HG03196 (cell line): ENCODE measurements at regions not wholly inside any gene's neighbourhood (a gene's known extent, or its start where the extent isn't known, plus 50 kb on each side); places are given as distances from the start of the nearest gene placed in this dataset.

Experiments
- ATAC-seq: cut with Tn5 transposase; IDR thresholded peaks from one replicate; pipeline ENCODE4 v1.9.1; 2021; ENCODE audit not compliant: unreplicated experiment

DNA sequence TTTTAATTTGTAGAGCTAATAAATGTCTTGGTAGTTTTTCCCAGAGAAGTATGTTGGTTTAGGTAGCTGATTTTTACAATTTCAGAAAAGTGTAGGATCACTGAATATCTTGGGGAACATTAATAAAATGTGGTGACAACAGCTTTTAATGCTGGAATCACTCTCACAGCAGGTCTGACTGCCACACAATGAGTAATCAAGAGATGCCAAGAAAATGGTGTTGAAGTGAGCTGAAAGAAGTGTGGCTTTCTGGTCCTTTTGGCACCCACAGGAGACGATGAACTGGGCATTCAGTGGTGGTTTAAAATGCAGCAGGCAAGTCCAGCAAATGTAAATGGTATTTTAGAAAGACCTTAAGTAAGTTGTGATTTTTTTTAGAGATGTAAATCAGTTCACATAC, 175.8 kb downstream of the CBLN2 start:
- ATAC-seq, result no peak

DNA sequence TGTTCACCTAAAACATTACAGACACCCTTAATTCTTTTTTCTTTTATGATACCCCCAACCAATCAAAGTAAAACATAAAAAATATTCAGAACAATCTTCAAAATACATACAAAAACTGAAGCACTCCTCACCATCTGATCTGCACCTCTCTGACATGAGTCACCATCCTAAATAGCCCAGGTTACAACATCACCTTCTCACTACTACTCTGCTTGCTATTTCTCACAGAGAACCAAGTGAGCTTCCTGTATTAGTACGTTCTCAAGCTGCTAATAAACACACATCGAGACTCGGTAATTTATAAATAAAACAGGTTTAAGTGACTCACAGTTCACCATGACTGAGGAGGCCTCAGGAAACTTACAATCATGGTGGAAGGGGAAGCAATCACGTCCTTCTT, 183.5 kb downstream of the CBLN2 start:
- ATAC-seq, result no peak

DNA sequence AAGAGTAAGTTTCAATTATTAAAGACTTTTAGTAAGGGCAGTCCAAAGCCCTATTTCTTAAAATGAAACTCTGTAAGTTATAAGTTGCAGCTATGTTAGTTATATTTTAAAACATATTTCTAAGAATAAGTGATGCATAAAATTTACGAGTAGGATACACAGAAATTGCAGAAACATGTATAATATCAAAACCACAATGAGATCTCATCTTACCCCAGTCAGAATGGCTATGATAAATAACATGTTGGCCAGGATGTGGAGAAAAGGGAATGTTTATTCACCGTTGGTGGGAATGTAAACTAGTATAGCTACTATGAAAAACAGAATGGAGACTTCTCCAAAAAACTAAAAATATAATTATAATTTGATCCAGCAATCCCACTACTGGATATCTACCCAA, 201.2 kb downstream of the CBLN2 start:
- ATAC-seq, result no peak

DNA sequence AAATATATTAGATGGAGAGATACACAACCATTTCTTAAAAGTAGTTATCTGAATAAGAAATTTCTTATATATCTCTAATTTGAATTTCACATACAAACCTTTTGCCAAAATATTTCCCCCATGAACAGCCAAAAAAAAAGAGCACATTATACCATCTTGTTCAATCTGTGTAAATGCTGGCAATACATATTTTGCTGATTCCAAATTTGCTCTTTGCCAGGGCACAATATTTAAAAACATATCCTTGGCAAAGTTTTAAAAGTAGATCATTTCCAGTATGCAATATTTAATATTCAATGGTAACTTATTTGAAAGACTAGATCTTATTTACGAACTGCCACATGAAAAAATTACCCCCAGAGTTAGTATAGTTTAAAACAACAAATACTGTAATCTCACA, 204.2 kb downstream of the CBLN2 start:
- no peak for ATAC-seq

DNA sequence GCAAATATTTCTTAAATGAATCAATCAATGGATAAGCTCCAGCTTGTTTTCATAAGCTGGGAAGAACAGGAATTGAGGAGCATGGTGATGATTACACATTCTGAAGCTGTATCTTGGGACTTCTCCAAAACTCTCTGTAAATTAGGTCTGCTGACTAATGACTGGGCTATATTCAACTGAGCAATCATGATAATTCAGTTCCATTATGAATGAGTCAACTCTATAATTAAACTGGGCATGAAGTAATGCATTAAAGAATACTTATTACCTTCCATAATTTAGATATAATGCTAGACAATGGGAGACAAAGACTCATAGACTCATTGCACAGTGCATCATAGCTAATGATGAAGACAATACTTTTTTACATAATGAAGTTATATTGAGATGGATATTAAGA, 207.4 kb downstream of the CBLN2 start:
- ATAC-seq, result no peak

DNA sequence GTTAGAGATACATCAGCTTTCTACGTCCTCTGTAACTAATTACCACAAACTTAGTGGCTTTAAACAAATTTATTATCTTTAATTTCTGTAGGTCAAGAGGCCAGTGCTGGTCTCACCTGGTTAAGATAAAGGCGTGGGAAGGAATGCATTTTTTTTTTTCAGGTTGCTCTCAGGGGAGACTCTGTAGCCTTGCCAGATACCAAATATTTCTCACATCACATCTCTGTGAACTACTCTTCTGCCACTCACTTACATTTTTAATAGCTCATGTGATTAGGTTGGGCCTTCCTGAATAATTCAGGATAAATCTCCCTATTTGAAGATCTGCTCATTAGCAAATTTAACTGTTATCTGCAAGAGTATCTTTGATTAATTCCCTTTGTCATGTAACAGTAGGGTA, 214.6 kb downstream of the CBLN2 start:
- no peak for ATAC-seq

DNA sequence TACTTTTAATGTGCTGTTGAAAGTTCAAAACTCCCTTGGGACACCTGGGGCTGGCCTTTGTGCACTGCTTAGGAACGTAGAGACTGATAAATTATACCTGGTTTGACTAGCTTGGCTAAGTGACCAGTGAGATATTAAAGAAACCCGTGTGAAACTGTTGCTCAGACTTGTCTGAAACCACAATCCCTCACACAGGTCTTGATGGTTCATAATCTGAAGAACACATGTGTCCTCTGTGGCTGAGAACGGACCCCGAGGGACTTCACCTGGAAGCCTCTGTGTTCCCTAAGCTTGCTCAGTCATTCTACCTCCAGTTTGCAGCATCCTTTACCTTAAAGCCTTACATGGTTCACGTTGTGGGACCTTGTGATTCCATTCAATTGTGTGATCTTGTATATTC, 218.8 kb downstream of the CBLN2 start:
- no peak for ATAC-seq

DNA sequence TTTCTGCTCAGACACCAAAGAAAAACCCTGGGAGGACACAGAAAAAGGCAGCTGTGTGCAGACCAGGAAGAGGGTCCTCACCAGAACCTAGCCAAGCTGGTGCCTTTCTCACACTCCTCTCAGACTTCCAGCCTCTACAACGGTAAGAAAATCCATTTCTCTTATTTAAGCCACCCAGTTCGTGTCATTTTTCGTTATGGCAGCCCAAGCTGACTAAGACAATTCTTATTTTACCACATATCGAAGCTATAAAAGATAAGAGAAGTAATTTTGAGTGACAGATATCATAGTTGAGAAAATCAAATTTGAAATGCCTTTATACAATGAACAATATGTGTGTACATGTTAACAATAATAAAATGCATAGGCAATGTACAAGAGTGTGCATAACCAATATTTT, 219.5 kb downstream of the CBLN2 start:
- no peak for ATAC-seq

DNA sequence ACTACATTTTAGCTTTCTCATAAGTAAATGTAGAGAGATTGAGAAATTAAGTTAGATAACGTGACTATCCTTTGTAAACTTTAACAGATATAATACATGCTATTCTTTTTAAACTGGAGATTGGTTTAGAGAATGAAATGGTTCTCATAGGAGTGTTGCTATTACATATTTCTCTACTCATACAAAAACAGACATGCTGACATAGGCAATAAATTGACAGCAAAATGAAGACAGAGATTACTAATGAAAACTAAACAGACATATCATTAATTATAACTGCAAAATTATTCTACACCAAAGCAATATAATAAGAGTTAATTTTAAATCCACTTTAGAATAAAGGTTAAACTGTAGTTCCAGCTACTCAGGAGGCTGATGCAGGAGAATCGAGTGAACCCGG, 227.6 kb downstream of the CBLN2 start:
- no peak for ATAC-seq

DNA sequence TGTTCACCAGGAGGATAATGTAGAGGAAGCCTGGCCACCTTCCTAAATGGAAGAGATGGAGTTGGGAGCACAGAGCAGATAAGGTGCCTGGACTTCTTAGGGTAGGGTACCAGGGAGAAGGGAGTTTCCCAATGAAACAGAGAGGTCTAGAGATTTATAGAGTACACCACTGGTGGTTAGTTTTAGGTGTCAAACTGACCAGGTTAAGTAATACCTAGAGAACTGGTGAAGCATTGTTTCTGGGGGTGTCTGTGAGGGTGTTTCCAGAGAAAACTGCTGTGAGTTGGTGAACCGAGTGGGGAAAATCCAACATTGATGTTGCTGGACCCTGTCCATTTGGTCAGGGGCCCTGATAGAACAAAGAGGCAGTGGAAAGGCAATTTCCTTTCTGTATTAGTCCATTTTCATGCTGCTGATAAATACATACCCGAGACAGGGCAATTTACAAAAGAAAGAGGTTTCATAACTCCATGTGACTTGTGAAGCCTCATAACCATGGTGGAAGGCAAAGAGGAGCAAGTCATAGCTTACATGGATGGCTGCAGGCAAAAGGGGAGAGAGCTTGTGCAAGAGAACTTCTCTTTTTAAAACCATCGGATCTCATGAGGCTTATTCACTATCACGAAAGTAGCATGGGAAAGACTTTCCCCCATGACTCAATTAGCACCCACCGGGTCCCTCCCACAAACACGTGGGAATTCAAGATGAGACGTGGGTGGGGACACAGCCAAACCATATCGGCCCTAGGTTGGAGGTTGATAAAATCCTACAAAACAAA, 260.8 kb downstream of the CBLN2 start:
- no peak for ATAC-seq

DNA sequence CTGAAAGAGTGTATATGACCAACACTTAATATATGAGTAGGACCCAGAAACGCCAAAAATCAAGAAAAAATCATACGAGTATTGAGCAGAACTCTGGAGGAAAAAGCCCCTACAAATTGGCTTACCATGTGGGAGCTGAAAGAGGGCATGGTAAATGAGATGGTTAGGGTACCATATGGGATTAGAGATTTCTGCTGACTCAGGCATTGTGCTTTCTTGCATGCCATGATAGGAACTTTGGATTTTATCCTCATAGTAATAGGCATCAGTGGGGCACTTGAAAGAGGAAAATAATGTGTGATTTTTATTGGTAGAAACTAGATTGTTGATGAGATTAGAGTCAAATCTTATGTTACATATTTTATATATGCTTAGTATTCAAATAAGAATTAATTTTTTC, 271.1 kb downstream of the CBLN2 start:
- ATAC-seq, result no peak

DNA sequence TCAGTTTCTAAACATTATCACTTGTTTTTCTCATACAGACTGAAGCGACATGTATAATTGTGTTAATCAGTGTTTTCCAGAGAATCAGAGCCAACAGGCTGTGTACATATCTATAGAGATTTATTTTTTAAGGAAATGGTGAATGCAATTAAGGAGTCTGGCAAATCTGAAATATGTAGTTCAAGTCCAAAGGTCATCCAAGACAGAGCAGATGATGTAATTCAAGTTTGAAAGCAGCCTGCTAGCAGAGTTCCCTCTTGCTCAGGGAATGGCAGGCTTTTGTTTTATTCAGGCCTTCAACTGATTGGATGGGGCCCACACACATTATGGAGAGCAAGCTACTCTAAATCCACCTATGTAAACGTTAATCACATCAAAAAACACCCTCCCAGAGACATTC, 282.6 kb downstream of the CBLN2 start:
- no peak for ATAC-seq

DNA sequence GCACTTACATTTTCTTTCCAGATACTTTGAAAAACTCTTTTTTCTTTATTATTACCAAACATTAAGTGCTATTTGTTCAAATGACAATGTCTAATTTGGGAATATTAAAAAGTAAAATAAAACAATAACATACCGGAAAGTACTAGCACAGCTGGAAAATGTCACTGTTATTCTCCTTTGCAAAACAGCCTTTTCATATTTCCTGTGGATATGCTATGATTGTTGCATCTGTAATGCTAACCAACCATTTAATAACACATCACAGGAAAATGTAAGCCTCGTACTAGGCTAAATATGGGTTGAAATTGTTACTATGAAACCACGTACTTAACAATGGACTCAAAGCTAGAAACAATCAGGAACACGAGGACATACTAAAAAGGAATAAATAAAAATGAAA, 298.1 kb downstream of the CBLN2 start:
- ATAC-seq, result no peak

DNA sequence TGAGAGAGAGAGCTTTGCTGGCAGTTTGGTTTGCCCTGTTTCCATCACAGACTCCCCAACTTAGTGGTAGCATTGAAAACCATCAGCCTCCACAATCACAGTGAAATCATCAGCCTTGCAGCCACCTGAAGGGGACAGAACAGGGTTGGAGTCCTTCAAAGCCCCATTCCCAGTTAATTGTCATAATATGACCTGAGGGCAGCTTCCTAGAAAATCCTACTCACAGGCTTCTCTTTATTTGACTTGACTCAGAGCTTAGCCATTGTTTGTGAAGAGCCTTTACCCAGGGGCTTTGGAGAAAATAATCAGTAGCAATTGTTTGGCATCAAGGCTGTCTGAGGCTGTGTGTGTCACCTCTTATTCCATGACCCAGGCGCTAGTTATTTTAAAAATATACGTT, 308.7 kb downstream of the CBLN2 start:
- ATAC-seq, result no peak

DNA sequence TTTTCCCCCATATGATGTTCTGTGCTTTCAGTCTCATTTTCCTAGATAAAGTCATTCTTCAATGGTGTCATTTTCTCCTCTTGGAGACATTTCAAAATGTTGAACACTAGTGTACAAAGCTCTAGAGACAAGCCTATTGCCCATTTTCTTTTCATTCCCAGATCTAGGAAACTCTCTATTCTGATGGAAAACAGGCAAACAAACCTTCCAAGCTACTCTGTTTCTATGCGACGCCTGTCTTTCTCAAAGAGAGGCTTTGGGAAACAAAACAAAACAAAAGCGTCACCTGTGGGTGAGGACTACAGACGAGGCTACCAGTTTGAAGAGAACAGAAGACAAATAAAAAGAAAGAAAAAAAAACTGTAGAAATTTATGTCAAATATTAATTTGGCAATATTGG, 311.0 kb downstream of the CBLN2 start:
- no peak for ATAC-seq

DNA sequence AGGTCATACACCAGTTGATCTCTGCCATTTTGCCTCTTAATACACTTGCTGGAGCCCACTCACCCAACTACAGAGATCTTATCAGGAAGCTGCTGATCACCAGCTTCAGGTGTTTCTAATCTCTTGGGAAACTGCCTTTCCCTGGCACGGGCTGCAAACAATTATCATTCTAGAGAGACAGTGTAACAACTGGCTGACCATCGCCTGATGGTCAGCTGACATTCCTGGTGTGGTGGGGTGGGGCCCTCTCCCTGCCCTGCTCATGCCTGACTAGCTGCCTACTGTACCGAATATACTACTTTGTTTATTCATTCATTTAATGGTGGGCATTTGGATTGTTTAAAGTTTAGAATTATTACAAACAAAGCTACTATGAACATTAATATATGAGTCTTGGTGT, 311.5 kb downstream of the CBLN2 start:
- ATAC-seq, result no peak

DNA sequence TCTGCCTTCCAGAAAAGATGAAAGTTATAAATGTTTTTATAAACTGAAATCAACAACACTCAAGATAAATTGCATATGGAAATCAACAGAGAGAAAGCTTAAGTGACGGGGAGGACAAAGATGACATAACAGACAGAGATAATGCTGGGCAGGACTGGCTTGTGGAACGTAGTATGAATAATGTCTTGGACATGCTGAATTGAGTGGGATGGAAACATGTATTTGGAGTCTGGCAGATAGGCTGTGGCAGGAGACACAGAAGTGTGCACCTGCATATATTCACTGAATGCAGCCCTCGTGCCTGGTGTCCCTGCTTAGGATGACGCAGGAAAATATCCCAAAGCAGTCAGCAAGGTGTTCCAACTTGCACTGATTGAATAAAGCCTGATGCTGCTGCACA, 318.2 kb downstream of the CBLN2 start:
- ATAC-seq, result no peak

DNA sequence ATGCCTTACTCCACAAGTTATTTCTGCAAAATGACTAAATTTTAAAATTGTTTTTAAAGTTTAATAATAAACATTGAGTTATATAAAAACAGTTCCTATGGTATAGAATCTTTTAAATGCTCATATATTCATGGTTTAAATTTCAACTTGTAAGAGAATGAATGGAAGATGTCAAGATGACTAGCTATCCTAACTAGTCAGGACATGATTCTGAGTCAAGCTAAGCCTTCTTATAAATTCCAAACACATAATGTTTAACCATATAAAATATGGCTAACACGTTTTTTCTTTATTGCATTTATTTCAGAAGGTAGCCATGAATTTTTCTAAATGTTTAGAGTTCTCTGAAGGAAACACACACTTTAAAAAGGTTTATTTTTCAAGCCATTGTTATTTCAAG, 320.4 kb downstream of the CBLN2 start:
- ATAC-seq, result no peak

DNA sequence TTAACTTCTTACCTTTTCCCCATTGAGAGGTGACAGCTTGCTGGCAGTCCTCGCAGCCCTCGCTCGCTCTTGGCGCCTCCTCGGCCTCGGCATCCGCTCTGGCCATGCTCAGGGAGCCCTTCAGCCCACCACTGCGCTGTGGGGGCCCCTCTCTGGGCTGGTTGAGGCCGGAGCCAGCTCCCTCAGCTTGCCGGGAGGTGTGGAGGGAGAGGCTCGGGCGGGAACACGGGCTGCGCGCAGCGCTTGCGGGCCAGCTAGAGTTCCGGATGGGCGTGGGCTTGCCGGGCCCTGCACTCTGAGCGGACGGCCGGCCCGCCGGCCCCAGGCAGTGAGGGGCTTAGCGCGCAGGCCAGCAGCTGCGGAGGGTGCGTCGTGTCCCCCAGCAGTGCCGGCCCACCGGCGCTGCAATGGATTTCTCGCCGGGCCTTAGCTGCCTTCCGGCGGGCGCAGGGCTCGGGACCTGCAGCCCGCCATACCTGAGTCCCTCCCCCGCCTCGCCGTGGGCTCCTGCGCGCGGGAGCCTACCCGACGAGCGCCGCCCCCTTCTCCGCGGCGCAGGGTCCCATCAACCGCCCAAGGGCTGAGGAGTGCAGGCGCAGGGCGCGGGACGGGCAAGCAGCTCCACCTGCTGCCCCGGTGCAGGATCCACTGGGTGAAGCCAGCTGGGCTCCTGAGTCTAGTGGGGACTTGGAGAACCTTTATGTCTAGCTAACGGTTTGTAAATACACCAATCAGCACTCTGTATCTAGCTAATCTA, 335.0 kb downstream of the CBLN2 start:
- no peak for ATAC-seq

DNA sequence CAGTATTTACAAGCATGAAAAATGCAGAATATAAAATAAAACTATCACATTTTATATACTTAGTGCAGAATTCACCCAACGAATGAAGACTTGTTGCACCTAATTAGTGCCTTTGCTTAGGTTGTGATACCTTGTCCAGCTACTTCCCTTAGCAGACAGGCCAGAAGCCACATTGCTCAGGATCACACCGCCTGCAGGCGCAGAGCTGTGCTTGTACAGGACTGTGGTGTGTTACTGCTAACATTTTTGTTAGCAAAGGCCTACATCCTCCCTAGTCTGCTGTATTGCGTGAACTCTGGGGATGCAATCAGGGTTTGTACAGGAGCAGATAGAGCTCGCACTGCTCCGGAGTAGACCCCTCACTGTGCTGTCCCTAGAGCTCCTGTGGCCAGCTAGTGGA, 336.9 kb downstream of the CBLN2 start:
- ATAC-seq, result no peak

DNA sequence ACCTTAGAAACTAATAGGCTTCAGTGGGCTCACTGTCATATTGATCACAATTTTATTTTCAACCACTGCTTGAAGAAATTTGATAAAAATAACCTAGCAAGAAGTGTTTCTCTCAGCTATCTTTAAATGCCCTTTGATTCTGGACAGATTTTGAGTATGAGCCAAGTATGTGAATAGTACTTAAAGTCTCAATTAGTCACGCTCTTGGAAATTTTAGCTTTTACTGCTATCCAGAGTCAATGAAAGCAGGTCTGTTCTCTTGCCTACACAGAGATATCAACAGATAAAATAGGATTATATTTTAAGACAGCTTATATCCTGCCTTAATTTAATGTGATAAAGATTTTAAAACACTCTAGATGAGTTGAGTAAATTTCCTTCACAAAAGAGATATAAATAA, 337.3 kb downstream of the CBLN2 start:
- no peak for ATAC-seq

DNA sequence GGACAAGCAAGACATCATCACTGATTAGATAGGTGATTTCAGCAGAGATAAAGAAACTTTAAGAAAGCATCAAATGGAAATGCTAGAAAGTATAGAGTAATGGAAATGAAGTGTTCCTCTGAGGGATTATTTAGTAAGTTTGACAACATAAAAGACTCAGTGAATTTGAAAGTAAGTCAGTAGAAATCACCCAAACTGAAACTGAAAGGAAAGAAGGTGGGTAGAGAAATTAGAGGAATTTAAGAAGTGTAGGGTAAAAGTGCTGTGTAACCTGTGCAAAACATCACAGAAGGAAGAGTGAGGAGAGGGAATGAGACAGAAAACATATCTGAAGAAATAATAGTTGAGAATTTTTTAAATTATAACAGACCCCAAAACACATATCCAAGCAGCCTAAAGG, 343.1 kb downstream of the CBLN2 start:
- ATAC-seq, result no peak

DNA sequence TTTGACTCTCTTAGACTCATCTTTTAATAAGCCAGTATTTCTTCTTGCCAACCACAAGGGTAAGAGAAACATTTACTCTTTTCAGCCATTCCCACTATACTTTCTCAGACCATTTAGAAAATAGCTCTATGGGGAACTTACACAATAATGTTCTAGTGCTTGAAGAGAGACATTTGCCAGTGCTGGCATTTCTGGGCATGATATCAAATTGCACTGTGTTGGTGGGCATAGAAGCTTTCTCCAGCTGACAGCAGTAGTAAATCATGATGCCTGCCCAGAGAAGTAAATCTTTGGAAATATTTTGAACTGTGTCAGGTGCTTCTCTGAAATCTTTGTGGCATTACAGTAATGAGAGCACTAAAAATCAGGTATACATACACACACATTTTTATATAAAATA, 346.6 kb downstream of the CBLN2 start:
- no peak for ATAC-seq
